ENCODE measurements at regions not wholly inside any gene's neighbourhood (a gene's known extent, or its start where the extent isn't known, plus 50 kb on each side); places are given as distances from the start of the nearest gene placed in this dataset.
"Not testable (repeated sequence)": the region's sequence is repeated elsewhere in the genome, so short reads cannot be mapped to it uniquely, and the experiment has no call there.

DNA sequence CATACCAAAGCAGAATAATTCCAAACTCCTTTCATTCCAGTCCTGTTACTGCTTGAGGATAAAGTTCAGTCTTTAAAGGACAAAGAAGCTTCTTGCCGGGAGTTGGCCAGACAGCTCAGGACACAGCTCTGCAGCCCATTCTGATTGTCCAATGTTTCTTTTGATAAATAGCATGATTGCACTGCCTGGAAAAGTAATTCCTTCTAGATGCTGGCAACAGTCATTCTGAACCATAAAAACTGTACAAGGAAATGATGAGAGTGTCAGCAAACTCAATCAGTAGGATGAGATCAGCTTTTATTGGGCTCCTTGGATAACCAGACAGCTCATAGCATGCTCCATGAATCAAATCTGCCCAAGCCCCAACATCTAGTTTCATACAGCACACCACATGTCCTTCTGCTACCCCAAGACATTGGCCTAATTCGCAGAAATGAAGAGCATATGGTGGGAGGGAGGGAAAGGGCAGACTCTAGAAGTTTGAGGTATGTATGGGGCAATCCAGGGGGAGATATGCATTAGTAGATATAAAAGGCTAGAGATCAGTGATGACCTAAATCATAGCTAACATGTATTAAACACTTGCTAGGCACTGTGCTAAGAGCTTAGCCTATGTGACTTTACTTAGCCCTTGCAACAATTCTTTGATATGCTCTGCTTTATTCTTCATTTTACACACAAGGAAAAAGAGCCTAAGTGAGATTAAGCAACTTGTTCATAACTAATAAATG lies 219.9 kb upstream of the NREP start:
- no peak for DNase-seq (ENCODE audit: low read depth, low spot score)

DNA sequence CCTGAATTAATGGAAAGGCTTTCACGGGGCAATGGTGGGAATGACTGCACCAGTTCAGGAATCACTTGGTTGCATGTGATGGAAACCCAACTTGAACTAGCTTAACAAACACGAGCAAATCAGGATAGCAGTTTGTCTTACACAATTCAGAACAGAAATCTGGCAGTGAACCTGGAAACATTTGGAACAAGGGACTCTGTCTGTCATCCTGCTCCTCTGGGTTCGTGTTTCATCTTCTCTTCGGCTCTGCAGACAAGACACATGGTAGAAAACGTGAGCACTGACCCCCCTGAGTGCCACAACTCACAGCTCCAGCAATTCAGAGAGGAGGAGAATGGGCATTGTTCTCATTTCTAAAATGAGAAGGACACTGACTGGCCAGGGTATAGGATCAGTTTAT lies 218.1 kb upstream of the NREP start:
- DNase-seq (ENCODE audit: low read depth, low spot score): no peak

DNA sequence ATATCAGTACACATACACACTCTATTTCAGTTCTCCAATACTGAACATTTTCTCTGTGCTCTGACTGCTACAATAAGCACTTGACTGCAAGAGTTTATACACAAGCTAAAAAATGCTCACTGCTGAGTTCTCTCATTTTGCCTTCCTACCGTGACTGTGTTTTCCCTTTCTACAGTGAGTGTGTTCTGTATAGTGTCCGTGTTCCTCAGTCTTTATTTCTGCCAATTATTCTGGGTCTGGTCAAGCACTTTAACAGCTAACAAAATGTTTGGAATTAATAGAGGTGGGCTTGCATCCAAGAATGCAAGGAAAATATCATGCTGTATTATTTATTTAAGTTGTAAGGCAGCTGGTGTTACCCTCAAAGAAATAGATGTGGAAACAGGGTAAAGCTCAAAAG lies 217.0 kb upstream of the NREP start:
- no peak for DNase-seq (ENCODE audit: low read depth, low spot score)

DNA sequence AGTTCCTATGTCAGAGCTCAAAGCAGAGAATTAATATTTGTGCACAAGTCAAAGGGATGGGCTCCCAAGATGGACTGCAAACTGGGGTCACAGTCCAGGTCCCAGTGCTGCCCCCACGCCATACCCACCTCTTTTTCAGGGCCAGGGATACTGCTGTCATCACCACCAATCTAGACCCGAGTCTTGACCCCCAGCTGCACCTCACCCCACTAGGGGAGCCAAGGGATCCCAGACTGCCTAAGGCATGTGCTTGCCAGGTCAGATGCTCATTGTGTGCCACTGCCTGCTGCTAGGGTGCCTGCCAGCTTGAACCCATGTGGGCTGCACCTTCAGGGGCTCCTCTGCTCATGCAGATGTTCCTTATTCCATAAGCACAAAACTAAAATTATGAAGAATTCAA lies 215.6 kb upstream of the NREP start:
- DNase-seq (ENCODE audit: low read depth, low spot score): no peak

DNA sequence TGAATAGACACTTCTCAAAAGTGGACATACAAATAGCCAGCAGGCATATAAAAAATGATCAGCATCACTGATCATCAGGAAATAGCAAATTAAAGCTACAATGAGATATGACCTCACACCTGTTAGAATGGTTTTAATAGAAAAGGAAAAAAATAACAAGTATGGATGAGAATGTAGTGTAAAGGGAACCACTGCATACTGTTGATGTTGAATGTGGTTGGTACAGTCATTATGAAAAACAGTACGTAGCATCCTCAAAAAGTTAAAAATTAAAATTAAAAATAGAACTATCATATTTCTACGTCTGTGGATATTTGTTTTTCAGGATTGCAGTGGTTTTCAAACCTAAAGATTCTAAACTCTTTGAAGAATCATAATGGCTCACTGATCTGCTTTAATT lies 215.1 kb upstream of the NREP start:
- no peak for DNase-seq (ENCODE audit: low read depth, low spot score)

DNA sequence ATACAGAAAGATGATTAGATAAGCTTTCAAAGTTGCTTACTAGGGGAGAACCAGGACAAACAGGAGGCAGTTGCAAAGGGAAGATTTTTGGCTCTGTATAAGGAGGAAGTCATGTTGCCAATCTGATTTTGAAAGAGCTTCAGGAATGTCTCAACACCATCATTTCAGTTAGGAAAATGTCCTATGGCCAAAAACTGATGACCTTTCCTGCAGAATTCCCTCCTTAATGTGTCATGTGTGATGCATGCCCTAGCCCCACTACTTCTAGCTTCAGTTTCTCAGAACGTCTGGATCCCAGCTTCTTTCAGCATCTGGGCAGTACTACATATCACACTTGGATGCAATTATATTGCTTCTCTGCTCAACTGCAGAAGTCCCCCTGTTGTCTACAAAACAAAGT lies 211.5 kb upstream of the NREP start:
- no peak for DNase-seq (ENCODE audit: low read depth, low spot score)

DNA sequence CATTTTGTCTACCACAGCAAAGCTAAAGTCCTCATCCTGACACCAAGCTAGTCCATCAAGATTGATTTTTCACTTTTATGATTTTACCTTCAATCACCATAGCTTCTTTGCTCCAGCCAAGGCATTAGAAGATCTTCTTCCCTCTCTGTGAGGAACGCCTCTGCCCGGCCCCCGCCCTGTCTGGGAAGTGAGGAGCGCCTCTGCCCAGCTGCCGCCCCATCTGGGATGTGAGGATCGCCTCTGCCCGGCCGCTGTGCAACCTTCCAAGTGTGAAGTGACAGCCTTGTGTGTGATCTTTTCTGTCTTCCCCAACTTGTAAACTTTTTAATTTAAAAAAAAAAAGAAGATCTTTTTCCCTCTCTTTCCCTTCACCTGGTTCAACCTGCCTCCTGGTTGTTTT lies 210.5 kb upstream of the NREP start:
- DNase-seq (ENCODE audit: low read depth, low spot score): no peak

DNA sequence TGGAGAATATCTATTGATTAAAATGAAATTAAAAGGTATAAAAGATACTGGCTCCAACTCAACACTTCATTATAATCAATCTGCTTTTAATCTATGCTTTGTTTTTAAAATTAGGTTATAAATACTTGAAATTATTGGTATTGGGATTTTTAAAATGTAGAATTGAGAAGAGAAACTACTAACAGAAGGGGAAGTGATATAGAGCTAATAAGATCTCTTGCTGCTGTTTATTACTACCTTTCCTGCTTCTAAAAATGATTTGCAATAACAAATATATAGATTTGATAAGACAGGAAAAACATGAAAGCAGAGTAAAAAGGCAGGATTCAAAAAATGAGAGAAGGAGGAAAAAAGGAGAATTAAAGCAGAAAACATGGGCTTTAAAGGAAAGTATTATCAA lies 209.3 kb upstream of the NREP start:
- no peak for DNase-seq (ENCODE audit: low read depth, low spot score)

DNA sequence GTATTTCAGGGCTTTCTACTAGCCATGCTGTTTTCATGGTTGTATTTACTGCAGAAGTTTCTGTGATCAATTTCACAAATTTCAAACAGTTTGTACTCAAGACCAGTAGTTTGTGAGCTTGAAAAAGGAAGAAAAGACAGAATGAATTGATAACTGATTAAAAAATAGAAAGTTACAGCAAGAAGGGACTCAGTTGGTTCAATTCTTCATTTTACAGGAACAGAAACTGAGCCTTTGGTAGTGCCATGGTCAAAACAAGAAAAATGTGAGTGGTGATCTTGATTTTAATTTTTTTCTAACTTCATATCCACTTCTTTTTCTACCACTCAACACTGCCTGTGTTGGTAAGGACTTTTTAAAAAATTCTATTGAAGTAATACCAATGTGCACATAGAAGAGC lies 206.6 kb upstream of the NREP start:
- DNase-seq (ENCODE audit: low read depth, low spot score): no peak

DNA sequence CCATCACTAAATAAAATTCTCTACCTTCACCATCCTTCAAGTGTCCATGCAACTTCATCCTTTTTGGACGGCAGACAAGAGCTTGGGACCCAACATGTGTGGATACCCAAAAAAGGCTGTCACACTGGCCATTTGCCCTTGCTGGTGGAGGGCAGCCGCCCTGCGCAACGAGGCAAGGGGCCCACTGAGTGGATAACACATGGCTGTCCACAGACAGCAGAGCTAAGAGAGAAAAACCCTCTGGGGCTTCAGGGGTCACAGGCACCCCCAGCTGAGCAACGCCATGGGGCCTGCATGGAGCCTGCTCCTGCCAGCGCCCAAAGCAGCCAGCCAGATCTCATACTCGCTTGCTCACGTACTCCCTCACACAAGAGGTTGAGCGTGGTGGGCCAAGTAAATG lies 205.9 kb upstream of the NREP start:
- no peak for DNase-seq (ENCODE audit: low read depth, low spot score)

DNA sequence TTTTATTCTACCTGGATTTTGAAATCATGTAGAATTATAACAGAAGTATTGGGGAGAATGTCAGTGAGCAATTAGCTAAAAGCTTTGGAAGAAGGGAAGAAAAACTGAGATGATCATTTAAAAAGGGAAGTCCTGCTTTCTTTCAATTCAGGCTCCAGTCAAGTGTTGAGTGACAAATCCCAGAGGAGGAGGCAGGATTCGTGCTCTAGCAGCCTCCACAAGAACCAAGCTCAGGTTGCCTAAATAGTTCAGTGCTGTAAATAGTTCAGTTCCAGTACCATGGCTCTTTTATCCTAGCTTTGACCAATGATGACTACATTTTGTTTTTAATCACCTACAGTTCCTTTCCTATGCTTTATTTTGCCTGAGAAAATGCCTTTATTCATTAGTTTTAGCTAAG lies 204.9 kb upstream of the NREP start:
- peak; percentile 2 for DNase-seq (ENCODE audit: low read depth, low spot score)

DNA sequence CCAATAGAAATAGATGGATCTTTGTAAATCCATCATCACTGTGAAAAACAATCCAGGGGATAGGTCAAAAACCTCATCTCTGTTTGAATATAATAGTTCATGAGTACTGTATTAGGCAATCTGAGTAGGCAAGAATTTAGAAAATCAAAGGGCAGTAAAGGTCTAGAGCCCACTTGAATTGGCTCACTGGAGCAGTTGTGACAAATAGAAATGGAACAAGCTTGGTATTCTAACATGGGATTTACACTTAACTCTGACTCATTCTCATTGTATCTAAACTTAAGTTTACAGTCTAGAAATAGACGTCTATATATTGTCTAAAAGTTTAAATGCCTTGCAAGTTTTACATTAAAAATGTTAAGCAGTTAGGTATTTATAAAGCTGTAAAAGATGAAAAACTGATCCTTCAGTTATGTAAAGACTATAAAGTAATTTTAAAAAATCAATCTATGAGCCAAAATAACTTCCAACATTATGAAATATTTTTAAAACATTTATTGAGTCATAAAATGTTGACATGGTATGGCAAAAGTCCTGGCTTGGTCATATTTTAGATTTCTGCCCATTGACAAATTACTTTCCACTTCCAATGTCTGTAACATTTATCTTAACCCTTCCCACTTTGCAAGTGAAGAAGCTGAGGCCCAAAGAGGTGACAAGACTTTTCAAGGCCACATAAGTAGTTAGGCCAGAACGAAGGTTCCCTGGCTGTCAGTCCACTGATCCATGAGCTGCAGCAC lies 203.7 kb upstream of the NREP start:
- DNase-seq (ENCODE audit: low read depth, low spot score): no peak

DNA sequence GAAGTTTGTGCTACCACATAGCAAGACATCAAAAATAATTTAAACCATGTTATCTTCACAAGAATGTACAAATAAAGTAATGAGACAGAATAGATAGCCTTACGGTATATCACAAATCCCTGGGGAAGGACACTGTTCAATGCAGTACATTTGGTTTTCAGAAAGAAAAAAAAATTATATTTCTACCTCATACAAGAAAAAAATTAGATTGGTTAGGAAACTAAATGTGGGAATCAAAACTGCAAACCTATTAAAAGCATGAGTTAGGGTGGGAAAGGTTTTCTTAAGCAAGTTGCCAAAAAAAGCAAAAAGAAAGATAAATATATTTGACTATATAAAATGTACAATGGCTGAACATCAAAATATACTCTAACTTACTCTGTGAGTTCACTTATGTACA lies 201.9 kb upstream of the NREP start:
- no peak for DNase-seq (ENCODE audit: low read depth, low spot score)

DNA sequence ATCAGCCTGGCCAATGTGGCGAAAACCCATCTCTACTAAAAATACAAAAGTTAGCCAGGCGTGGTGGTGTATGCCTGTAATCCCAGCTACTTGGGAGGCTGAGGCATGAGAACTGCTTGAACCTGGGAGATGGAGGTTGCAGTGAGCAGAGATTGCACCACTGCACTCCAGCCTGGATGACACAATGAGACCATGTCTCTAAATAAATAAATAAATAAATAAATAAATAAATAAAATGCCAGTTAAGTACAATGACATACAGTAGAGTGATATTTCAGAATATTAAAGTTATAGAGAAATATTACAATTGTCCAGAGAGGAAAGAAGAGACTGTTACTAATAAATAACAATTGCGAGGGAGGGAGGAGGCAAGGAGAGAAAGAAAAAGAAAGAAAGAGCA lies 199.8 kb upstream of the NREP start:
- DNase-seq (ENCODE audit: low read depth, low spot score): not testable (repeated sequence)

DNA sequence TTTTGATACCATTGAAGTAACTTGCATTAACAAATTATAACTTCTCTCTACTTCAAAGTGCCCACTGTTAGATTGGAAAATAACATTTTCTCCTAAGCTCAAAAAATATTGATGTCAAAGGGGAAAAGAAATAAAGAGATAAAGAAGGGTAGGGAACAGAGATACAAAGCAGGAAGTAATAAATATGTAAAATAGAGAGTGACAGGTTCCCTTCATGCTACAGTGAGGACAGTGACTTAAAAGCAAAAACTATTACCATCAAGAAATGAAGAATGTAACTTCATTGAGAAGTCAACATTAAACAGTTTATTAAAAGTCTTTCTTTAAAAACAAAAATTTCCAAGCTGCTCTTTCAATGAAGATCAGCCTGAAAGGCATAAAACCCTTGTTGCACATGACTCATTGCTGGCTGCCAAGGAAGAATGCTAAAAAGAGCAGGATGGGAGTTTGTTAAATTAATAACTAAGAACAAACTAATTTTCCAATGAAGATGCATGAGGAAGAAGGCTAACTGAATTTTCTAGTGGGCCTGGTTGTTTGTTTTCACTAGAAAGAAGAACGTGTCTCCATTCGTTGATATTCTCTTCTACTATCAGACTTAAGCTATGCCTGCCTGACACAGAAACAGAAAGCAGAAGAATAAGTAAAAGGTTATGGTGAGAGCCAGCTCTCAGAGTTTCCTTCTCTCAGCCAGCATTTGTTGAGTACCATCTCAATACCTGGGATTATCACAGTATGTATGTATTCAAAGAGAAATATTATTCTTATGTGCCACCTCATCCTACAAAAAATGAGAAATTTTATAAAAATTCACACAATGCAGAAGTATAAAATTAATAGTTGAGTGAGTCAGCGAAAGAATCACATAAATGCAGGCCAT lies 197.8 kb upstream of the NREP start:
- DNase-seq (ENCODE audit: low read depth, low spot score): no peak

DNA sequence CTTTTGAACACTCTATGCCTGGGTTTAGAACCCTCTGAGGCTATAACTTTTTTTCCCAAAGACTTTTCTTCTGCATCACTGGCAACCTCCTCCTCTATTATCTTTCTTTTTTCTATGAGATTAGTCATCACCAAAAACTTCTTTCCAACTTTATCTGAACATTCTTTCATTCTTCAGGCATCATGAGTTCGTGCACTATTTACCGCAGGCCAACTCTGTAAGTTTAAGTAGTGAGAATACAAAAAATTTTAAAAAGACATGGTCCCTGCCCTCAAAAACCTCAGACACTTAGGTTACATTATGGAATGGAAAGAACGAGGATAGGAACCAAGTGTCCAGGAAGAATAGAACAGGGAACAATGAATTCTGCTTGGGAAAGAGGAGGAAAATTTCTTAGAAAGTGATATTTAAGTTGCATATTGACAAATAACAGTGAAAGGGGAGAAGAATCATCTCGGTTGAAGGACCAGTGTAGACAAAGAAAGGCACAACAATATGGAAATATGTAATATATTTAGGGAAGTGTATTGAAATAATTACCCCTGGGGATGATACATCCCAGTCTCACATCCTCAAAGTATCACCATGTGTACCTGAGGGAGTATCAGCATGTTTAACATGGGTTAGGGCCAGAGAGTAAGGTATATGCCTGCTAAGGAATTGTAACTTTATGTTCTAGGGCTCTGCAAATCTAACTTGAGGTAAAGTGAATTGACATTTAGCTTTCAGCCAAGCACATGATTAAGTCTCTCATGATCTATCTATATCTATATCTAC lies 196.5 kb upstream of the NREP start:
- DNase-seq (ENCODE audit: low read depth, low spot score): no peak

DNA sequence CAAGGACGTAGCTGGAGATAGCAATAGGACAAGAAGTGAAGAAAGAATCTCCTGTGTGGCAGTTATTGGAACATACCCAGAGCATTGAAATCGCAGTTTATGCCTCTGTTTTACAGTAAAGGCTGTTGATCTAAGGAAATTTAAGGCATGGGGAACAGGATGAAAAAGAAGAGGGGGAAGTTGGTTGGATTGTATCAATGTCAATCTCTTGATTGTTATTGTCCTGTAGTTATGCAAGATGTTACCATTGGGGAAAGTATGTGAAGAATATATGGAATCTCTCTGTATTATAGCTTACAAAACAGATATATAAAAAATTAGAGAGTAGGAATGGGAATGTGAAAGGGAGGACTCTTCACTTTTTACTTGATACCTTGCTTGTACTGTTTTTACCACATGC lies 195.6 kb upstream of the NREP start:
- DNase-seq (ENCODE audit: low read depth, low spot score): no peak

DNA sequence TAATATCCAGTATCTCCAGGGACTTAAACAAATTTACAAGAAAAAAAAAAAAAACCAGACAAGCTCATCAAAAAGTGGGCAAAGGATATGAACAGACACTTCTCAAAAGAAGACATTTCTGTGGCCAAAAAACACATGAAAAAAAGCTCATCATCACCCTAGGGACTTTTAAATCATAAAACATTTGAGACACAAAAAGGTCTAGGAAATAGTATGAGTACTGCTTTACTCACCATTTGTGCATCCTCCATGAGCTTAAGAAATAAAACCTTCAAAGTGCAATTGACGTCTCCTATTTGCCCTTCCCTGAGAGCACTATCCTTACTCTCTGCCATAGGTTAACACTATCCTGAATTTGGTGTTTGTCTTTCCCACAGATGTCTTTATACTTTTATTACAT lies 193.7 kb upstream of the NREP start:
- no peak for DNase-seq (ENCODE audit: low read depth, low spot score)

DNA sequence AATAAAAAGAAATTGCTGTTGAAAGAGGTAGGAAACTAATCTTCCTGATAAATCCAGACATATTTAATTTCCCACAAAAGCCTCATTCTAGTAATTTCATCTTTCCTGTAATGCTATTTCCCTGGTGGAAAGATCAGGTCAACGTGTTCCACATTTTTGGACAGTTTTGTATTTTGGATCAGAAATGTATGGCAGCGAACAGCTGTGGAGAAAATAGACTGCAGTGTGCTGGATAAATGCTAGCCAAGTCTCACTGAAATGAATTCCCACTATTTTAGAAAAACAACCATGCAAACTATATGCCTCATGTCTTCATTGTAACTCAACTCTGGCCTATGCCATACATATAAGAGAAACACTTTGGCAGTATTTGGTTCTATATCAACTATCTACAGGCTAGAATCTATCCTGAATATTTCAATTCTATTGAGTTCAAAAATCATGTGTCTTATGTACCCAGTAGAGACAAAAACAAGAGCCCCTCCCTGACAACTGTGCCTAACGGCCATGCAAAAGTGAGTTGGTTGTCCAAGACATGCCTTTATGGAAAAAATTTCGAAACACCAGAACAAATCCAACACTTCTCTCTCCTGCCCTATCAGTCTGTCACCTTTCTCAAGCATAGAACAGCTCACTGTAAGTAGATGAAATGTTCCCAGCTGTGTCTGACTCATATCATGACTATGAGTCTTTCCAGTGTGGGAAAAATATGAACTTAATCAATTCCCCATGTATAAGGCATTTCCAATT lies 191.3 kb upstream of the NREP start:
- no peak for DNase-seq (ENCODE audit: low read depth, low spot score)

DNA sequence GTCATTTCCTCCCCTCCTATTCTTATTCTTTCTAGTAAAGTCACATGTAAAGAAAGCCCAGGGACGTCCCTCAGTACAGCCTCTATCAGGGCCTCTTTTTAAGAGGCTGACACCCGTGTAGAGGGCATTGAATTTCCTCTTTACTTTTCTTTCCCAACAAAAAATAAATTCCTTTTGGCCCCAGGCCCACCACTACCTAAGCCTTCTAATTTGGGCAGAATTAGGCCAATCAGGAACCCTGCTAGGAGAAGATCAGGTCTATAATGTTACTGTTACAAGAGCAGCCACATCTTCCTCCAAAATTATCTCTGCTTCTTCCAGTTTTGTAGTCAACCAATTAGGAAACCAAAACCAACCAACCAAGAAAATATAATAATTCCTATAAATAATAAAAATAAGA lies 189.6 kb upstream of the NREP start:
- DNase-seq (ENCODE audit: low read depth, low spot score): no peak

DNA sequence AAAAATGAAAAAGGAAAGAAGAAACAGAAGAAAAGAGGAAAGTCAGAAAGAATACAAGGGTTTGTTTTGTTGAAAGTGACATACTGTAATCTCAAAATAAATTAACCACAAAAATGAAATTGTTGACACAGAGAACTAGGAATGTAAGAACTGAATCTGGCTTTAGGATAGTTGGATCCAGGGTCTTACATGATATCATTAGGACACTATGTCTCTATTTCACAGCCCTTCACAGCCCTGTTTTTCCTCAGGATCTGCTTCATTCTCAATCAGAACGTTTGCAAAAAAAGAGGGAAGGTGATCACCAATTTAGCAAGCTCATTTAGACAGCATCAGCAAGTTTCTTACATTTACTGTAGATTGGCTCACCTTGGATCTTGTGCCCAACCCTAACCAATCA lies 188.5 kb upstream of the NREP start:
- DNase-seq (ENCODE audit: low read depth, low spot score): no peak
